ENCODE measurements at regions not wholly inside any gene's neighbourhood (a gene's known extent, or its start where the extent isn't known, plus 50 kb on each side); places are given as distances from the start of the nearest gene placed in this dataset.

DNA sequence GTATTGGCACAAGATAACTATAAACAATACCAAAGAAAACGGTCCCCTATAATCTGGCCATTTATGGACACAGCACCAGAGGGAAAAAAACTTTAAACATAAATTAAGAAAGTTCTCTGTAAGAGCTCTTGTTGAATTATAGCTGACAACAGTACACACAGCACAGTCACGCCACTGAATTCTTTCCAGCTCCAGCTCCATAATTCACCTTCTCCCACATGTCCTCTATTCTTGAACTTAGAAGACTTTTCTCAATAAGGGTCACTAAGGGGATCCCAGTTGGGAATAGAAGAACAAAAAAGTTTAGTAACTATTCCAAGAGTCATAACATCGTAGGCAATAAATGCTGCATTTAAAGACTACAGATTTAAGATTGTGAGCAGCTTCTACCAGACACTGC is 124.6 kb upstream of the CYP1B1 start:
- TF ChIP-seq POLR2AphosphoS5 (IDR thresholded peaks at IDR 0.05) (no peak), EP300 (IDR thresholded peaks at IDR 0.05) (no peak), POLR2A (IDR thresholded peaks at IDR 0.05) (no peak)
- TF ChIP-seq, protein P1, sequence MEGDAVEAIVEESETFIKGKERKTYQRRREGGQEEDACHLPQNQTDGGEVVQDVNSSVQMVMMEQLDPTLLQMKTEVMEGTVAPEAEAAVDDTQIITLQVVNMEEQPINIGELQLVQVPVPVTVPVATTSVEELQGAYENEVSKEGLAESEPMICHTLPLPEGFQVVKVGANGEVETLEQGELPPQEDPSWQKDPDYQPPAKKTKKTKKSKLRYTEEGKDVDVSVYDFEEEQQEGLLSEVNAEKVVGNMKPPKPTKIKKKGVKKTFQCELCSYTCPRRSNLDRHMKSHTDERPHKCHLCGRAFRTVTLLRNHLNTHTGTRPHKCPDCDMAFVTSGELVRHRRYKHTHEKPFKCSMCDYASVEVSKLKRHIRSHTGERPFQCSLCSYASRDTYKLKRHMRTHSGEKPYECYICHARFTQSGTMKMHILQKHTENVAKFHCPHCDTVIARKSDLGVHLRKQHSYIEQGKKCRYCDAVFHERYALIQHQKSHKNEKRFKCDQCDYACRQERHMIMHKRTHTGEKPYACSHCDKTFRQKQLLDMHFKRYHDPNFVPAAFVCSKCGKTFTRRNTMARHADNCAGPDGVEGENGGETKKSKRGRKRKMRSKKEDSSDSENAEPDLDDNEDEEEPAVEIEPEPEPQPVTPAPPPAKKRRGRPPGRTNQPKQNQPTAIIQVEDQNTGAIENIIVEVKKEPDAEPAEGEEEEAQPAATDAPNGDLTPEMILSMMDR (IDR thresholded peaks at IDR 0.05): no peak

Measured in suprapubic skin (tissue), 4 donors.